OCI-LY3 (cell line): ENCODE measurements at regions not wholly inside any gene's neighbourhood (a gene's known extent, or its start where the extent isn't known, plus 50 kb on each side); places are given as distances from the start of the nearest gene placed in this dataset.

Experiments used
- EZH2phosphoT487 ChIP-seq: fragments of 200-600 bp; shearing (Covaris generic); IDR thresholded peaks from 2 replicates; pipeline ENCODE4 v1.6.1; 2018; ENCODE audit warnings: antibody characterized with exemption, mixed run types, low read depth
- TF ChIP-seq, protein P1 (sequence below): fragments of 200-600, 300-600 bp; sonication (generic); IDR thresholded peaks from 2 replicates; pipeline ENCODE4 v1.5.1; 2014; ENCODE audit warnings: antibody characterized with exemption, low read length, low read depth

DNA sequence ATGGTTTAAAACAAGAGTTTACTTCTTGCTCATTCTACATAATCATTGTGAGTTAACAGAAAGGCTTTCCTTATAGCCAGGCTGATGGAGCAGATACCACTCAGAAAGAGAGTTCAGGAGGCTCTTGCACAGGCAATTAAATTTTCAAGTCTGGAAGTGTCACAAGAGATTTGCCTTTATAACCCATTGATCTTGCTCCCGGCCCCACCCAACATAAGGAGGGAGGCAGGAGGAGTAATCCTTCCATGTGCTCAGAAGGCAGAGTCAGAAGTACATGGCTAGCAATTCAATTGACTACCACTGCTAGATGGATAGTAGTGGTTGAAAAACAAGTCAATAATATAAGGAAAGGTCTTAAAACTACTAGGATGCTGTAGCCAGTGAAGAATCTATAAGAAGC lies 346.3 kb upstream of the CDH11 start:
- TF ChIP-seq, protein P1, sequence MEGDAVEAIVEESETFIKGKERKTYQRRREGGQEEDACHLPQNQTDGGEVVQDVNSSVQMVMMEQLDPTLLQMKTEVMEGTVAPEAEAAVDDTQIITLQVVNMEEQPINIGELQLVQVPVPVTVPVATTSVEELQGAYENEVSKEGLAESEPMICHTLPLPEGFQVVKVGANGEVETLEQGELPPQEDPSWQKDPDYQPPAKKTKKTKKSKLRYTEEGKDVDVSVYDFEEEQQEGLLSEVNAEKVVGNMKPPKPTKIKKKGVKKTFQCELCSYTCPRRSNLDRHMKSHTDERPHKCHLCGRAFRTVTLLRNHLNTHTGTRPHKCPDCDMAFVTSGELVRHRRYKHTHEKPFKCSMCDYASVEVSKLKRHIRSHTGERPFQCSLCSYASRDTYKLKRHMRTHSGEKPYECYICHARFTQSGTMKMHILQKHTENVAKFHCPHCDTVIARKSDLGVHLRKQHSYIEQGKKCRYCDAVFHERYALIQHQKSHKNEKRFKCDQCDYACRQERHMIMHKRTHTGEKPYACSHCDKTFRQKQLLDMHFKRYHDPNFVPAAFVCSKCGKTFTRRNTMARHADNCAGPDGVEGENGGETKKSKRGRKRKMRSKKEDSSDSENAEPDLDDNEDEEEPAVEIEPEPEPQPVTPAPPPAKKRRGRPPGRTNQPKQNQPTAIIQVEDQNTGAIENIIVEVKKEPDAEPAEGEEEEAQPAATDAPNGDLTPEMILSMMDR, result no peak
- no peak for TF ChIP-seq EZH2phosphoT487
